Central memory CD8-positive, alpha-beta T cell (primary cell): ENCODE measurements at regions not wholly inside any gene's neighbourhood (a gene's known extent, or its start where the extent isn't known, plus 50 kb on each side); places are given as distances from the start of the nearest gene placed in this dataset.

Experiments used
- ATAC-seq: fragments of 150-1000 bp; cut with Tn5 transposase; replicated peaks from 2 replicates; pipeline ENCODE4 v1.10.0; 2022; ENCODE audit warnings: mild to moderate bottlenecking, moderate FRiP score, moderate number of reproducible peaks; ENCODE audit not compliant: poor library complexity, severe bottlenecking; ENCODE audit errors: extremely low read depth
- DNase-seq, 2 donors: peaks; one replicate each; pipeline ENCODE4 v3.0.0; 2021; ENCODE audit warnings: low spot score in 2 of 2
- H3K27ac Mint-ChIP-seq: one replicate; pipeline ENCODE4 v1.8.0; 2022; ENCODE audit warnings: low read depth, mild to moderate bottlenecking, moderate library complexity, mixed read lengths
- H3K27me3 Mint-ChIP-seq: one replicate; pipeline ENCODE4 v1.8.0; 2022; ENCODE audit warnings: mixed read lengths
- H3K36me3 Mint-ChIP-seq: one replicate; pipeline ENCODE4 v1.8.0; 2022; ENCODE audit warnings: mild to moderate bottlenecking, moderate library complexity, mixed read lengths; ENCODE audit not compliant: insufficient read depth
- H3K4me1 Mint-ChIP-seq: one replicate; pipeline ENCODE4 v1.8.0; 2022; ENCODE audit warnings: mixed read lengths
- H3K4me3 Mint-ChIP-seq: one replicate; pipeline ENCODE4 v1.8.0; 2022; ENCODE audit warnings: mild to moderate bottlenecking, moderate library complexity, mixed read lengths
- H3K9me3 Mint-ChIP-seq: one replicate; pipeline ENCODE4 v1.8.0; 2022; ENCODE audit warnings: mixed read lengths

DNA sequence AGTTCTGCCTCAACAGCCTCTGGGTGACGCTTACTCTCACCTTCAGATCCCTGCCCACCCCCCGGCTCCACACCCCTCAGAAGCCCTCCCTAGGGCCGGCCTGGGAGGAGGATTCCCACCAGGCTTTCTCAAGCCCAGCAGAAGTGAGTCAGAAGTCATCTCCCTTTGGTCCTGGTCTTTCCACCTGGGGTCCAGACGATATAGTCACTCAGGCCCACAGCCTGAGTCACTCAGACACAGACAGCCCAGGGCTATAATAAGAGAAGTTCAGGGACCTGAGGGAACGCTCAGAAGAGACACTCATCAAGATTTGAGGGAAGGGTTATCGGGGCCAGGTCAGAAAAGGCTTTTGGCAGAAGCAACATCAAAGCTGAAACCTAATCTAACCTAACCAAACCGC is 127.1 kb downstream of the SPATA19 start:
- Mint-ChIP-seq H3K4me1 (no peaks in the 10 kb centered on the region), H3K27ac (no peak overlapping the region), H3K27me3 (peaks cover 9% of the 10 kb centered on the region), H3K9me3 (no peaks in the 10 kb centered on the region), H3K36me3 (no peaks in the 10 kb centered on the region), H3K4me3 (no peak overlapping the region)
- DNase-seq = no peak
- ATAC-seq = no peak

DNA sequence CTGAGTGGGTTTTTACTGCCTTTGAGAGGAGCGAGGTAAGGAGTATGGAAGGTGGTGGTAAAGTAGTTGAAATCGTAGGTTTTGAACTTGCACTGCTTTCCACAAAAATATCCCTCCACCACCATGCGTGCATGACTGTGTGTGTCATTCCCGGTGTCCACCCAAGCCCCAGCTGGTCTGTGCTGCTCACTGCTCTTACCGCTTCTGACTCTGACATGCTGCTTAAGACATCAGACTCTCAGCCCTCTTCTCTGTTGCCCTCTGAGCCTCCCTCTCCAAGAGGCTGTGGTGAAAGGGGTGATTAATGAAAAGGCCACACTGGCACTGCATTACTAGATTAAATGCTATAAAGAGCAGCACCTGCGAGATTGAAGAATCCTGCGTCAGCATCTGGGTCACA is 128.7 kb downstream of the SPATA19 start:
- Mint-ChIP-seq H3K4me1 (no peaks in the 10 kb centered on the region), H3K4me3 (no peak overlapping the region)

DNA sequence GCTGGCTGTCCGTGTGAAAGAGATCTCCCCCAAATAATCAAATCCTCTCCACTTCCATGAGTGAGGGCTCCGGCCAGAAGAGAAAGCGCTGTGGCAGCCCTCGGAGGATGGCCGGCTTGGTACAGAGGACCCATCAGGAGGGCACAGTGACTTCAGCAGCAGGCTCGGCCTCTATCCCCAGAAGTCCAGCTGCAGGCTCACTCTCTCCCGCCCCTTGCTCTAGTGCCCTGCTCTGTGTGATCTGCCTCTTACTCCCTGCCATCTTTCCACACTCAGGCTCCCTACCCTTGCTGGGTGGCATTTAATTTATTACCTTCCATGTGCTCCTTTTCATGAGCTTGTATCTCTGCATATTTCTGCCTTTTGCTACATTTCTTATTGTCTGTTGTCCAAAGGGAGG is 129.7 kb downstream of the SPATA19 start:
- Mint-ChIP-seq H3K27ac (no peak overlapping the region), H3K36me3 (no peaks in the 10 kb centered on the region), H3K4me3 (no peak overlapping the region), H3K4me1 (no peaks in the 10 kb centered on the region), H3K27me3 (peaks cover 9% of the 10 kb centered on the region), H3K9me3 (no peaks in the 10 kb centered on the region)
- ATAC-seq = no peak
- no peak for DNase-seq

More for the DNA sequence above, 128.7 kb downstream of the SPATA19 start:
- Mint-ChIP-seq H3K9me3 (no peaks in the 10 kb centered on the region), H3K27ac (no peak overlapping the region), H3K36me3 (no peaks in the 10 kb centered on the region), H3K27me3 (peaks cover 9% of the 10 kb centered on the region)
- ATAC-seq = no peak
- no peak for DNase-seq

DNA sequence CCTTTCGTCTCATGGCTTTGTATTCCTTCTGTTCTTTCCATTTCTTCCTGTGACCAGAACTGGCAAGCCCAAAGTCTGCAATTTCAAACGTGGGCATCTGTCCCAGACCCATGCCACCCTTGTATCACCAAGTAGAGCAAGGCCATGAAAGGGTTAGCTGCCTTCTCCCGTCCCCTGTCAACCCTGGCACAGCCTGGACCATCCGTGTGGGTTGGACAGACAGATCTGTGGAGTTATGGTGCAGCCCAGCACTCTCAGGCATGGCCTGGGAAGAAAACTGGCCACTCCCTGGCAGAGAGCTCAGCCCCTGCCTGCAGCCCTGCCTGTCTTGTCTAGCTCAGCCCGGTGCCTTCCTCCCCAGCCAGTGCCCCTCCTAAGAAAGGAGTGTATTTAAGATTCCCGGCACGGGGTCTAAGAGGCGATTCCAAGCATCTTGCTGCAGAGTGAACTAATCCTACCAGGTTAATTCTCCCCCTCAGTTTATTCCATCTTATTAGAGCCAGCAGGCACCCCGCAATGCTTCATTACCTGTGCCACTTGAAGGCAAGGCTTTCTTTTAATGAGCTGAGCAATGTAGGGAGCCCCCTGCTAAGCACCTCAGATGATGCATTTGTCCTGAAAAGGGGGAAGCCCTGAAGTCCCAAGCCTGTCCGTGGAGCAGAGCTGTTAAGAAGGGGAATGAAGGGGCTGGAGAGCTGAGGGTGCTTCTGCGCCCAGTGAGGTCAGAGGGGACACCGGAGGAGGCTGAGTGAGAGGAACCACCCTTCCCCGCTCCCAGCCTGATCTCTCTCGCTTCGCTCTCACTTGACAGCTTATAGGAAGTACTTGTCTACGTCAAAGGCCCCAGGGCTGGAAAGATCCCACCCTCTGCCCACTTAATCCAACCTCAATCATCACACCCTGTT is 130.6 kb downstream of the SPATA19 start:
- DNase-seq = no peak

DNA sequence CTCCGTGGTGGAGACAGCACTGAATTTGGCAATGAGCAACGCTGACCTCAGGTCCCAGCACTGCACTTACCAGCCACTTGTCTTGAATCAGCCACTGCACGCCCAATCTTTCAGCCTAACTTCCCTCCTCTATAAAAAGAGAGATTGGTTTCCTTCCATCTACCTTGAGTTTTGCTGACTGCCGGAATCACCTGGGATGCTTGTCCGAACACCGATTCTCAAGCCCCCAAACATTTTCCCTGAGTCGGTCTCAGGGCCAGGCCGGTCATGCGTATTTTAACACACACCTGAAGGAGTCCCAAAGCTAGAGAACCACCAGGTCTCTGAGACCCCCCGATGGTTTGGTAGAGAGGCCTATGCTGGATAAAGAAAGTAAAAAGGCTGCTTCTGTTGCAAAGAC is 131.5 kb downstream of the SPATA19 start:
- Mint-ChIP-seq H3K4me1 (no peaks in the 10 kb centered on the region), H3K9me3 (no peaks in the 10 kb centered on the region), H3K27me3 (no peaks in the 10 kb centered on the region), H3K27ac (no peak overlapping the region), H3K4me3 (no peak overlapping the region), H3K36me3 (no peaks in the 10 kb centered on the region)
- ATAC-seq = no peak
- no peak for DNase-seq

More for the DNA sequence above, 130.6 kb downstream of the SPATA19 start:
- no peak for ATAC-seq
- H3K4me3 Mint-ChIP-seq = no peak overlapping the region
- no peaks in the 10 kb centered on the region for H3K36me3 Mint-ChIP-seq
- peaks cover 3% of the 10 kb centered on the region for H3K27me3 Mint-ChIP-seq
- H3K27ac Mint-ChIP-seq = no peak overlapping the region
- no peaks in the 10 kb centered on the region for H3K4me1 Mint-ChIP-seq
- H3K9me3 Mint-ChIP-seq = no peaks in the 10 kb centered on the region

DNA sequence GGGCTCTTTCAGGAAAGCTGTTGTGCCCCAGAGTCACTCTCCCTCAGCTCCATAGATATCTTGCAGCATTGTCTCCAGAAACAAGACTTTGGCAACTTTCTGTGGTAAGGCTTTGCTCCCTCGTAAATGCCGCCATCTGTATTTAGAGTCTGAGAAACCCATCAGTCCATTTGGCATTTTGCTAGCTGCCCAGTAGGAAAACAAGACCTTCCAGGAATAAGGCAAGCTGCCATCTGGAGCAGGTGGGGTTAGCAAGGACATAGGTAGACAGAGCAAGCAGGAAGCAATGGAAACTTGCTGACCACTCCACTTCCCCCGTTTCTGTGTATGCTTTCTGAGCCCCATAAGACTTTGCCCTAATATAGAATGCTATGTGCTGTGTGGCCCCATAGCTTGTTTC is 131.9 kb downstream of the SPATA19 start:
- ATAC-seq (no peak), DNase-seq (no peak)
- H3K36me3 Mint-ChIP-seq = no peaks in the 10 kb centered on the region
- H3K27ac Mint-ChIP-seq = no peak overlapping the region
- no peaks in the 10 kb centered on the region for H3K9me3 Mint-ChIP-seq
- no peaks in the 10 kb centered on the region for H3K27me3 Mint-ChIP-seq
- H3K4me1 Mint-ChIP-seq = no peaks in the 10 kb centered on the region
- H3K4me3 Mint-ChIP-seq = no peak overlapping the region

DNA sequence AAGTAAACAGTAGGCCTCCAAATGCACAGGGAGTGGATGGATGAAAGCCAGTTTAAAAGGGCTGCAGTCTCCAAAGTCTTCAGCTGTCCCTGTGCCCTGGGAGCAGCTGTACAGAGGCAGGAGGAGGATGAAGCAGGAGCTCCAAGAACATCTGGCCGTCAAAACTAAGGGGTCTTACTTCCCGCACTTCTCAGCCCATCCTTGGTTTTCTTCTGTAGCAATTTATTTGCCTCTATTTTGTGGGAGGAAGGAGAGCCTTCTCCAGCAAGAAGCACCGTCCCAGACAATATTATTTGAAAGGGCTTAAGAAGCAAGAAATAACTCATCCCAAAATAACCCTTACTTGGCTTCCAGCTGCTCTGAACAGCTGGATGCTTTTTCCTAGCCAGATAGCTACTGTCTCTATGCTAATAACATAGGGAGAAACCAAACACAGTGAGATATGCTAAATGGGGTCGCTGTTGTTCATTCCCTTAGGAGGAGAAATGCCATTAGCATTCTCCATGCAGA is 133.2 kb downstream of the SPATA19 start:
- ATAC-seq (no peak), DNase-seq (no peak)
- no peaks in the 10 kb centered on the region for H3K36me3 Mint-ChIP-seq
- no peaks in the 10 kb centered on the region for H3K4me1 Mint-ChIP-seq
- H3K9me3 Mint-ChIP-seq = no peaks in the 10 kb centered on the region
- H3K4me3 Mint-ChIP-seq = no peak overlapping the region
- H3K27ac Mint-ChIP-seq = no peak overlapping the region
- no peaks in the 10 kb centered on the region for H3K27me3 Mint-ChIP-seq

DNA sequence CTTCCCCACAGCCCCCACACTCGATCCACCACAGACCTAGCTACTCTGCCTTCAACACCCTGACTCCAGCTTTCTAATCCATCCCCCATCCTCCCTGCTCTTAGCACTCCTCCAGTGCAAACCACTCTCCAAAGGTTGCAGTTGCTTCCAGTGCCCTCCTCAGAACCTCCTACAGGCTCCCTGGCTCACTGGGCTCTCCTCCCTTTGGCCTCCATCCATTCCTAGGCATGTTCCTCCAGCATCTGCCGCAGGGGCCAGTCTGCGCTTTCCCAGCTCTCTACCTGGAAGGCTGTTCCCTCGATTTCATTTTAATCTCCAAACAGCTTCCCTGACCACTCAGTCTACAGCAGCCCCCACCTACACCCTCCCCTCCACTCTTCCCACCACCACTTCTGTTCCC is 133.8 kb downstream of the SPATA19 start:
- no peak for ATAC-seq
- no peaks in the 10 kb centered on the region for H3K27me3 Mint-ChIP-seq

DNA sequence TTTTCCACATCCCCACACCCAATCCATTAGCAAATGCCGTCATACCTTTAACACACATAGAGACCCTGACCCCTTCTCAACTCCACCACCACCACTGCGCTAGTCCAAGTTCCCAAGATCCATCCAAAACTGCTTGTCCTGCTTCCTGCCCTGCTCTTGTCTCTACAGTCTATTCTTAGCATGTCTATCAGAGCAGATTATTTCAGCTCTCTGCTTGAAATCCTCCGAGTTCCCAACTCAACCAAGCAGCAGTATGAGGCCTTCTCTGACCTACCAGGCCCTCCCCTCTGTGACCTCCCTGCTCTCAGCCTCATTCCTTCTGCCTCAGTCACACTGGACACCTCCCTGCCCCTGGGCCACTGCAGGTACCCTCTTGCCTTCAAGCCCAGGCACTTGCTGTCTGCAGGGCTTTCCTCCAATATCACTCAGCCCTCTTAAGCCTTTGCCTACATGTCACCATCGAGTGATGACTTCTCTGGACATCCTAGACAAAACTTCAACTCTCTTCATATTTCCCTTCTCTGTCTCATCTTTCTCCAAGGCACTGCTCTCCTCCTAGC is 134.6 kb downstream of the SPATA19 start:
- ATAC-seq (no peak), DNase-seq (no peak)
- Mint-ChIP-seq H3K4me3 (no peak overlapping the region), H3K36me3 (no peaks in the 10 kb centered on the region), H3K9me3 (no peaks in the 10 kb centered on the region), H3K27ac (no peak overlapping the region), H3K27me3 (no peaks in the 10 kb centered on the region), H3K4me1 (no peaks in the 10 kb centered on the region)

More for the DNA sequence above, 133.8 kb downstream of the SPATA19 start:
- no peak for DNase-seq
- Mint-ChIP-seq H3K9me3 (no peaks in the 10 kb centered on the region), H3K36me3 (no peaks in the 10 kb centered on the region), H3K4me3 (no peak overlapping the region), H3K4me1 (no peaks in the 10 kb centered on the region), H3K27ac (no peak overlapping the region)

DNA sequence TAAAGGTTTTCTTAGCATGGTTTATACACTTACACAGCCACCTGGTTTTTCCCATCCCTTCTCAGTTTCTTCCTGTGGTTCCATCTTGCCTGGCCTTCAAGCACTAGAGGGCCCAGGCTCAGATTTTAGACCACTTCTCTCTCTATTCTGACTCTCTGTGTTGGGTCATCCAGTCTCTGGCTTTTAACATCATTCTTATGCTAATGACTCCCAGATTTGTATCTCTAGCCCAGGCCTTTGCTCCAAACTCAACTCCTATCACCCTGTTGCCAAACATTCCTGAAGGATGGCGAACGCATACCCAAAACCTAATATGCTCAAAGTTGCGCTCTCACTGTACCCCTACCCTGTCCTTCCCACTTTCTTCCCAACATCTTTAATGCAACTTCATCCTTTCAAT is 135.1 kb downstream of the SPATA19 start:
- Mint-ChIP-seq H3K9me3 (no peaks in the 10 kb centered on the region), H3K36me3 (no peaks in the 10 kb centered on the region), H3K27ac (no peak overlapping the region), H3K27me3 (no peaks in the 10 kb centered on the region), H3K4me3 (no peak overlapping the region), H3K4me1 (no peaks in the 10 kb centered on the region)
- DNase-seq (no peak), ATAC-seq (no peak)

DNA sequence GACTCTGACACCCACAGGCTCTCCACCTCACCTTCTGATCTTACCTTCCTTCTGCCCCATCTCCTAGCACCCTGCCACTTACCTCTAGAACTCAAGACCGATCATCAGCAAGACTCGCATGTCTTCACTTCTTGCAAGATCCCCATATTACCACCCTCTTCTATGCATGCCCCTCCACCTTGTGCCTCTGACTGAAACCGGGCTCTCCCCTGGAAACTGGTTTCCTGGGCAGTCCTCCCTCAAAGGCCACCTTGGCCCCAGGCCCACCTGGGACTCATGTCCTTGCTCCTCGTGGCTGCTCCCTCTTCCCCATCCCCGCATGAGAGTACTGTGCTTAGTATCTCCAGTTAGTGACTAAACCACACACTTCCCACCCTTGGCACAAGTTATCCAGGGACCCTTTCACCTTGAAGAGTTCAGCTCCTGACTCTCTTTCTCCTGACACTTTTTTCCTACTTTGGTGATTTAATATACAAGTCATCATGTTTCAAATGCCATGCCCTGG is 136.7 kb downstream of the SPATA19 start:
- Mint-ChIP-seq H3K4me1 (no peaks in the 10 kb centered on the region), H3K4me3 (no peak overlapping the region), H3K27me3 (peaks cover 11% of the 10 kb centered on the region), H3K9me3 (peaks cover 5% of the 10 kb centered on the region), H3K36me3 (no peaks in the 10 kb centered on the region), H3K27ac (no peak overlapping the region)
- no peak for DNase-seq
- ATAC-seq = no peak

DNA sequence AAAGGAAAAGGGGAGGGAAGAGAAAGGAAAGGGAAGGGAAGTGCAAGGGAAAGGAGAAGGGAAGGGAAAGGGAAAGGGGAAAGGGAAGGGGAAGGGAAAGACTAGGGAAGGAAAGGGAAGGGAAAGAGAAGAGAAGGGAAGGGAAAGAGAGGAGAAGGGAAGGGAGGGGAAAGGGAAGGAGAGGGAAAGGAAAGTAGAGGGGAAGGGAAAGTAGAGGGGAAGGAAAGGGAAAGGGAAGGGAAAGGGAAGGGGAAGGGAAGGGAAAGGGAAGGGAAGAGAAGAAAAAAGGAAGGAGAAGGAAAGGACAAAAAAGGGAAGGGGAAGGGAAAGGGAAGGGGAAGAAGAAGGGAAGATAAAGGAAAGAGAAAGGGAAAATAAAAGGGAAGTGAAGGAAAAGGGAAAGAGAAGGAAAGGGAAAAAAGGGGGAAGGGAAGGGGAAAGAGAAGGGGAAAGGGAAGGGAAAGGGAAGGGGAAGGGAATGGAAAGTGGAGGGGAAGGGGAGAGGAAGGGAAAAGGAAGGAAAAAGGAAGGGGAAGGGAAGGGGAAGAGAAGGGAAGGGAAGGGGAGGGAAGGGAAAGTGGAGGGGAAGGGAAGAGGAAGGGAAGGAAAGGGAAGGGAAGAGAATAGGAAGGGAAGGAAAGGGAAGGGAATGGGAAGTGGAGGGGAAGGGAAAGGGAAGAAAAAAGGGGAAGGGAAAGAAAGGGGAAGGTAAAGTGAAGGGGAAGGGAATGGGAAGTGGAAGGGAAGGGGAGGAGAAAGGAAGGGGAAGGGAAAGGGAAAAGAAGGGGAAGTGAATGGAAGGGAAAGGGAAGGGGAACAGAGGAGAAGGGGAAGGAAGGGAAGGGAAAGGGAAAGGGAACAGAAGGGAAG is 138.2 kb downstream of the SPATA19 start:
- peaks cover 13% of the 10 kb centered on the region for H3K27me3 Mint-ChIP-seq
- no peak overlapping the region for H3K4me3 Mint-ChIP-seq

More for the DNA sequence above, 138.2 kb downstream of the SPATA19 start:
- H3K36me3 Mint-ChIP-seq = no peaks in the 10 kb centered on the region
- no peak overlapping the region for H3K27ac Mint-ChIP-seq
- H3K9me3 Mint-ChIP-seq = peaks cover 5% of the 10 kb centered on the region
- no peaks in the 10 kb centered on the region for H3K4me1 Mint-ChIP-seq
- DNase-seq (no peak), ATAC-seq (no peak)
